Keratinocyte (primary cell): ENCODE measurements at regions not wholly inside any gene's neighbourhood (a gene's known extent, or its start where the extent isn't known, plus 50 kb on each side); places are given as distances from the start of the nearest gene placed in this dataset.

Source experiments
- DNase-seq: peaks from one replicate; pipeline ENCODE4 v3.0.0-alpha.2; 2011; ENCODE audit warnings: low read depth, missing footprints, low spot score
- FAIRE-seq: peaks from 2 replicates; lab custom pipeline; 2011; peaks lifted over from hg19 to GRCh38; lab: Jason Lieb, UNC
- H2AFZ ChIP-seq: 2 replicates; pipeline ENCODE4 v1.6.0; 2012; ENCODE audit warnings: low read length, control low read depth, inconsistent platforms; ENCODE audit not compliant: control insufficient read depth
- H3K27ac ChIP-seq: 2 replicates; pipeline ENCODE4 v1.5.1; 2011; ENCODE audit warnings: low read length; ENCODE audit not compliant: control insufficient read depth, insufficient read depth
- H3K27me3 ChIP-seq: 3 replicates; pipeline ENCODE4 v1.6.0; 2011; ENCODE audit warnings: low read length; ENCODE audit not compliant: control insufficient read depth, insufficient read depth; ENCODE audit errors: extremely low read depth
- H3K36me3 ChIP-seq, 2 experiments: 2 replicates in 1 of 2; 3 replicates in 1 of 2; pipeline ENCODE4 v1.5.1; 2011; ENCODE audit warnings: low read length in 2 of 2, mild to moderate bottlenecking in 1 of 2; ENCODE audit not compliant: control insufficient read depth in 2 of 2, insufficient read depth in 2 of 2; ENCODE audit errors: extremely low read depth in 1 of 2
- H3K4me1 ChIP-seq: 3 replicates; pipeline ENCODE4 v1.5.1; 2011; ENCODE audit warnings: low read length; ENCODE audit not compliant: control insufficient read depth, insufficient read depth; ENCODE audit errors: extremely low read depth
- H3K4me2 ChIP-seq: 3 replicates; pipeline ENCODE4 v1.6.0; 2011; ENCODE audit warnings: low read depth, low read length; ENCODE audit not compliant: control insufficient read depth, insufficient read depth; ENCODE audit errors: extremely low read depth
- H3K4me3 ChIP-seq, 3 experiments: fragments of 200-600 bp in 1 of 3; sonication (generic) in 1 of 3; 2 replicates in 2 of 3; 3 replicates in 1 of 3; pipeline ENCODE4 v1.5.1; 2011 to 2016; ENCODE audit warnings: low read length in 3 of 3, mild to moderate bottlenecking in 3 of 3, control low read depth in 2 of 3, inconsistent platforms in 1 of 3, low read depth in 1 of 3, mixed read lengths in 1 of 3, mixed run types in 1 of 3, moderate library complexity in 1 of 3; ENCODE audit not compliant: control insufficient read depth in 2 of 3, insufficient read depth in 2 of 3; ENCODE audit errors: extremely low read depth in 1 of 3
- H3K79me2 ChIP-seq: 2 replicates; pipeline ENCODE4 v1.6.0; 2012; ENCODE audit warnings: low read length; ENCODE audit not compliant: control insufficient read depth, insufficient read depth
- H3K9ac ChIP-seq: 3 replicates; pipeline ENCODE4 v1.6.0; 2011; ENCODE audit warnings: low read length; ENCODE audit not compliant: control insufficient read depth, insufficient read depth; ENCODE audit errors: extremely low read depth
- H3K9me1 ChIP-seq: 3 replicates; pipeline ENCODE4 v1.6.0; 2011; ENCODE audit warnings: low read length; ENCODE audit not compliant: control insufficient read depth, insufficient read depth; ENCODE audit errors: extremely low read depth
- H3K9me3 ChIP-seq: 2 replicates; pipeline ENCODE4 v1.5.1; 2012; ENCODE audit warnings: low read depth, low read length; ENCODE audit not compliant: control insufficient read depth
- H4K20me1 ChIP-seq: 3 replicates; pipeline ENCODE4 v1.6.0; 2011; ENCODE audit warnings: low read length; ENCODE audit not compliant: control insufficient read depth, insufficient read depth; ENCODE audit errors: extremely low read depth
- EZH2 ChIP-seq: IDR thresholded peaks from one replicate; pipeline ENCODE4 v1.6.1; 2012; ENCODE audit warnings: inconsistent platforms, mild to moderate bottlenecking, low read length, moderate library complexity
- dilution Hi-C: fragments of 300-500 bp; cut with MboI; formaldehyde crosslinking; loops from one replicate; pipeline ENCODE4 v1.7.0; 2020; ENCODE audit warnings: low sequenced_read_pairs; ENCODE audit not compliant: extremely low pct_ligation_motif_present
- TF ChIP-seq, protein P1 (sequence below), 3 experiments: IDR thresholded peaks in 1 of 3; conservative IDR thresholded peaks in 1 of 3; optimal IDR thresholded peaks in 1 of 3; 2 replicates in 2 of 3; 3 replicates in 1 of 3; pipeline versions ENCODE3 to v1.5.1; 2011; ENCODE audit warnings: low read length in 3 of 3, mild to moderate bottlenecking in 3 of 3, moderate library complexity in 2 of 3, control low read depth in 1 of 3, inconsistent platforms in 1 of 3; ENCODE audit not compliant: insufficient read depth in 2 of 3; ENCODE audit errors: extremely low read depth in 1 of 3

DNA sequence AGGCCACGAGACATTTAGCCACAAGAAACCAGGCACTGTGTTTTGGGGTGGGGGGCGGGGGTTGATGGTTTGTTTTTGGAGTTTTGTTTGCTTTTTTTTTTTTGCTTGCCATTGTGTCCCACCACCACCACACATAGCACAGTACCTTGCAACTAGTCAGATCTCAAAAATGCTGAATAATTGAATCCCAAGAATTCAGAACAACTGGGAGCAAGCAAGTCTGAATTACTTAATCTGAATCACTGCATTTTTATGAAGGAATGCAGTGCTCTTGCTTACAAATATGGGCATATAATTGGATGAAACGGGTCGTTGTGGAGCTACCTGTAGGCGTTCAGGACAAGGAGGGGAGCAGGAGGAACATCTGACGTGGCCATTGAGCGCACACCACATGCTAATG lies 151.5 kb upstream of the CDYL start:
- dilution Hi-C loops, result no loop called here
- TF ChIP-seq EZH2, result no peak
- TF ChIP-seq, protein P1, sequence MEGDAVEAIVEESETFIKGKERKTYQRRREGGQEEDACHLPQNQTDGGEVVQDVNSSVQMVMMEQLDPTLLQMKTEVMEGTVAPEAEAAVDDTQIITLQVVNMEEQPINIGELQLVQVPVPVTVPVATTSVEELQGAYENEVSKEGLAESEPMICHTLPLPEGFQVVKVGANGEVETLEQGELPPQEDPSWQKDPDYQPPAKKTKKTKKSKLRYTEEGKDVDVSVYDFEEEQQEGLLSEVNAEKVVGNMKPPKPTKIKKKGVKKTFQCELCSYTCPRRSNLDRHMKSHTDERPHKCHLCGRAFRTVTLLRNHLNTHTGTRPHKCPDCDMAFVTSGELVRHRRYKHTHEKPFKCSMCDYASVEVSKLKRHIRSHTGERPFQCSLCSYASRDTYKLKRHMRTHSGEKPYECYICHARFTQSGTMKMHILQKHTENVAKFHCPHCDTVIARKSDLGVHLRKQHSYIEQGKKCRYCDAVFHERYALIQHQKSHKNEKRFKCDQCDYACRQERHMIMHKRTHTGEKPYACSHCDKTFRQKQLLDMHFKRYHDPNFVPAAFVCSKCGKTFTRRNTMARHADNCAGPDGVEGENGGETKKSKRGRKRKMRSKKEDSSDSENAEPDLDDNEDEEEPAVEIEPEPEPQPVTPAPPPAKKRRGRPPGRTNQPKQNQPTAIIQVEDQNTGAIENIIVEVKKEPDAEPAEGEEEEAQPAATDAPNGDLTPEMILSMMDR (optimal IDR thresholded peaks at IDR 0.05 in 1 of 3, IDR thresholded peaks at IDR 0.05 in 1 of 3, conservative IDR thresholded peaks at IDR 0.05 in 1 of 3; ENCODE audit: extremely low read depth in 1 of 3, insufficient read depth in 2 of 3, low read length in 3 of 3), result no peak
- Histone ChIP-seq H3K79me2 (no peaks in the 10 kb centered on the region), H3K9me3 (peaks cover 6% of the 10 kb centered on the region), H3K27me3 (no peaks in the 10 kb centered on the region), H3K9ac (no peak overlapping the region), H3K4me2 (no peak overlapping the region), H3K9me1 (no peaks in the 10 kb centered on the region), H3K36me3 (no peaks in the 10 kb centered on the region), H3K27ac (no peak overlapping the region), H3K4me1 (no peaks in the 10 kb centered on the region), H2AFZ (no peak overlapping the region), H3K4me3 (no peak overlapping the region), H4K20me1 (no peaks in the 10 kb centered on the region)
- DNase-seq (no peak), FAIRE-seq (no peak)

DNA sequence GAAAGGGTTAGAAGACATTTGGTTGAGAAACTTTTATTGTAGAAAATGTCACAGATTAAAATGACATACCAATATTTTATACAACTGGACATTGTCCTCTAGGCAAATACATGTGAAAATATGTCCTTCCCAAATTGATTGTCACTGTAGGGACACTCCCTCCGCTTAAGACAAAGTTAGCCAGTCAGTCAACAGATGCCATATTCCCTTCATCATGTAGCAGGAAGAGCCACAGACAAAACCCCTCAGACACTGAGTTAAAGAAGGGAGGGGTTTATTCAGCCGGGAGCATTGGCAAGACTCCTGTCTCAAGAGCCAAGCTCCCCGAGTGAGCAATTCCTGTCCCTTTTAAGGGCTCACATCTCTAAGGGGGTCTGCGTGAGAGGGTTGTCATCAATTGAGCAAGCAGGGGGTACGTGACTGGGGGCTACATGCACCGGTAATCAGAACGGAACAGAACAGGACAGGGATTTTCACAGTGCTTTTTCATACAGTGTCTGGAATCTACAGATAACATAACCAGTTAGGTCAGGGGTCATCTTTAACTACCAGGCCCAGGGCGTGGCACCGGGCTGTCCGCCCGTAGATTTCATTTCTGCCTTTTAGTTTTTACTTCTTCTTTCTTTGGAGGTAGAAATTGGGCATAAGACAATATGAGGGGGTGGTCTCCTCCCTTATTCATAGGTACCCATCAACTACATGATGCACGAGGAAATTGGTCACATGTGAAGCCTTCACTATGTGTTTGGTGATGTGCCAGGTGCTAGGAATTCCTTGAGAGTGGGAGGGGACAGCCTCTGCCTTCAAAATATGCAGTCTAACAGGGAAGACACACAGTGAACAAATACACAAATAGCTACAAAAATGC lies 155.7 kb upstream of the CDYL start:
- H3K9me3 ChIP-seq, result no peaks in the 10 kb centered on the region
- FAIRE-seq (no peak), DNase-seq (no peak)
- H3K9me1 ChIP-seq, result no peaks in the 10 kb centered on the region
- TF ChIP-seq, protein P1 (optimal IDR thresholded peaks at IDR 0.05 in 1 of 3, IDR thresholded peaks at IDR 0.05 in 1 of 3, conservative IDR thresholded peaks at IDR 0.05 in 1 of 3; ENCODE audit: extremely low read depth in 1 of 3, insufficient read depth in 2 of 3, low read length in 3 of 3), result no peak
- no peak for TF ChIP-seq EZH2
- no peaks in the 10 kb centered on the region for H3K4me1 ChIP-seq
- H3K36me3 ChIP-seq, result no peaks in the 10 kb centered on the region
- dilution Hi-C loops, result no loop called here
- no peak overlapping the region for H3K9ac ChIP-seq
- H3K27me3 ChIP-seq, result no peaks in the 10 kb centered on the region
- H3K4me3 ChIP-seq, result no peak overlapping the region
- no peaks in the 10 kb centered on the region for H4K20me1 ChIP-seq
- no peak overlapping the region for H3K4me2 ChIP-seq
- H2AFZ ChIP-seq, result no peak overlapping the region
- H3K27ac ChIP-seq, result no peak overlapping the region
- no peaks in the 10 kb centered on the region for H3K79me2 ChIP-seq
